ENCODE measurements at regions not wholly inside any gene's neighbourhood (a gene's known extent, or its start where the extent isn't known, plus 50 kb on each side); places are given as distances from the start of the nearest gene placed in this dataset.

DNA sequence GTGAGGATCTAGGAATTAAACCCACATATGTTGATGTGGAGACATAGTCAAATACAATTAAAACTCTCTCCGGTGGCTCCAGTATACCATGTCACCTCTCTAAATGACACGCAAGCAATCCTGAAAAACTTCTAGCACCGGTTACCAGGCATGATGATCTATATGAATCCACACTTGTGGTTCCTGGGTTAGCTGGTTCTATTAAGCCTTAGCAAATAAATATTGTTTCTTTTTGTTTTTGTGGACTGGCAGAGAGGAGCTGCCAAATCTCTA lies 104.8 kb downstream of the SEC61B start:
- no peak for DNase-seq (ENCODE audit: low read depth in 2 of 2)

DNA sequence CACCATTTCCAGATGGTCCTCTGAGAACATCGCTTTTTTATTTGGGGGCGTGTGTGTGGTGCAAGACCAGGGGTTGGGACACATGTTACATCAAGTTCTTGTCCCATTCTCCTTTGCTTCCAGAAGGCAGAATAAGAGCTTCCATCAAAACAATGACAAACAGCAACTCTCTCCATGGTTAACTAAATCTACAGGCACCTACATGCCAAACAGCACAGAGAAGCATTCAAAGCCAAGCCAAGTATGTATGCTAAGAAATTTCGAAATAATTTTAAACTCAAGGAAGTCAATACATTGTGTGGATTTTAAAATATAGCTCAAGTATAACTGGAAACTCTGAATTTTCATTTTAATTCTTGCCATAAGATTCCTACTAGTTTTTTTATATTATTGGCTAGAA lies 105.6 kb downstream of the SEC61B start:
- no peak for DNase-seq (ENCODE audit: low read depth in 2 of 2)

DNA sequence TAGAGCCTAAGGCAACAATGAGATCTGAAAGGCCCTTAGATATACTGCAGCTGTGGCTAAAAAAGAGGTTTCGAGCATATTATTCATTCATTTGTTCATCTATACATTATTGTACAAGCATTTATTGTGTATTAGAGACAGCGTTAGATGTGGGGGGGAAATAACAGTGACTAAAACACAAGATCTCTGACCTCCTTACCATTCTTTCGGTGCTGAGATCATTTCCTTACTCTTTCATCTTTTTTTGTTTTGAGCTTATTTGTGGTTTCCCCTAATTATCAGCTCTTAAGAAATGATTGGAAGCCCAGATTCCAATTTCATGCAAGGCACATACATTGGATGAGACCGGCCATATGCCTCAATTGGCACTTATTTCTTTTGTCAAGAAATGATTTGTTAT lies 113.2 kb downstream of the SEC61B start:
- no peak for DNase-seq (ENCODE audit: low read depth in 2 of 2)

DNA sequence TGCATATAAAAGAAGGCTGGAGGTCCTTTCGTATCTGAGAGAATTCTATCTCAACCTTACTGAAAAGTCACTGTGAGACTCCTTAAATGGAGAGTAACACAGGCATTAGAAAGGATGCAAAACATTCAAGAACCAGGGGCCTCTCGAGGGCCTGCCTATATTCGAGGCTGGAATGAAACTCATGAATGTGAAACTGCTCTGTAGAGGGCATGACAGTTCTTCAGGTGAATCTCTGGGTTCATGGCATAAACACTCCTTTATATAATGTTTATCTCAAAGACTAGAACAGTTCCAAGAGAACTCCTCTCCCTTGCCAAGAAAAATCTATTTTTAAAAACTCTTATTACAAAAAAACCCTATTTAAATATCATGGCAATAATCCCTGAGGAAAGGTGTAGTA lies 113.9 kb downstream of the SEC61B start:
- DNase-seq (ENCODE audit: low read depth in 2 of 2) = no peak

DNA sequence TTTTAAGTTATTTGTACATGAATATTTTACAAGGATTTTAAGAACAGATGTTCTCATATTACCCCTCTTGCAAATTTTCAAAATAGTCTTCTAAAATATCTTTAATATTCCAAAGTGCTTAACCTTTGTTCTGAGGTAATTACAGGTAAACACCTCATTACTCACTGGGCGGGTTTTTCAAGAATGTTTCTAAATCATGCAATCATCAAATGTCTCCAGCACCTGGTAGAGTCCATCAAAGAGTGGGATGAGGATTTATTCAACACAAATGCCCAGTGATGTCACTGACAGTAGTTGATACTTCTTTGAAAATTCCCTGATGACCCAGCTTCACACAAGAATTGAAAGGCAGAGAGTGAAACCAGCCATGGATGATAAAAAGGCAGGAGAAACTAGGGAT lies 114.4 kb downstream of the SEC61B start:
- DNase-seq (ENCODE audit: low read depth in 2 of 2) = no peak

DNA sequence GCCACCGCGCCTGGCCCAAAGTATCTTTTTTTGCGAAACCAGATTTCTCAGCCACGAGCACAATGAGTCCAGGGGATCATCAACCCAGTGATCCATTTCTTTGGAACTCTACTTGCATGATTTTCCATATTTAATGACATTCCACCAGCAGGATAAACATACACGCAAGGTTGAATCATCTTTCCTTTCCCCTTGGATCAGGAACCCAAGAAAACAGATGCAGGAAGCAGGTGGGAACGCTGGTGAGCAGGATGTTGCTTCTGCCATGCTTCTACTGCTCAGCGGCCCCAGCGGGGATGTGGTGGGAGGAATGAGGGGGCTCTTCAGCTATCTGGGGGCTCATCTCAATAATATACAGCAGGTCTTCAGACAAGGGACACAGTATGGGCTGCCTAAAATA lies 118.2 kb downstream of the SEC61B start:
- DNase-seq (ENCODE audit: low read depth in 2 of 2) = no peak

DNA sequence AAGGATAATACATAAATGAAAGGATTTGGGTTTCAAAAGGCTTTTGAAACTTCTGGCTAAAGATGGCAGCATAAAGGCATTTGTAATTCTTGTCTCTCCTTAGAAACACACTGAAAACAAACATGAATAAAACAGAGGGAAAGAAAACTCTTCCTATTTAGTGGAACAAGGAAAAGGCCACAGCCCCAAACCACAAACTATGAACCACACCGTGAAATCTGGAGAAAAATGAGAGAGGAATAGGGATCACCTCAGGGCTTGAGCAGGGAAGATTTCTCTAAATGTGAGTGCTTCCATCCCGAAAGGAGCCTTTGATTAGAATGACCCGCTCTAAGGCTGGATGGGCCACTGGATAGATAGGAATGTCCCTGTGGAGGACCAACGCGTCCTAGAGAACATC lies 119.6 kb downstream of the SEC61B start:
- DNase-seq (ENCODE audit: low read depth in 2 of 2) = no peak

DNA sequence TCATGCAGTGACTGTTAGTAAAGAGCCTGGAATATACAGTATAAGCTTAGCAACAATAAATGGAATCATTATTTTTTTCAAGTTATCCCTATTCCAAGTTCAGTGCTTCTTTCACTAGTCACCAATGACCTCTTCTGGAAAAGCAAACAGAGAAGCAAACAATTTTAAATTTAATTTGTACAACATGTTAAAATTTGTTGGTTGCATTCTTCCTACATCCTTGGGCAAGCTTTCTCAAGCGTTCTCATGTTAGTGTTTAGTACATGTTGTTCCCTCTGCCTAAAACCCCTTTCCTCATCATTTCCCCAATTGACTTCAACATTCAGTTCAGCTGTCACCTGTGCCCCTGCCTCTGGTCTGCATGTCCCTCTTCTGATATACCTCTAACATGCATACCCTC lies 123.4 kb downstream of the SEC61B start:
- no peak for DNase-seq (ENCODE audit: low read depth in 2 of 2)

DNA sequence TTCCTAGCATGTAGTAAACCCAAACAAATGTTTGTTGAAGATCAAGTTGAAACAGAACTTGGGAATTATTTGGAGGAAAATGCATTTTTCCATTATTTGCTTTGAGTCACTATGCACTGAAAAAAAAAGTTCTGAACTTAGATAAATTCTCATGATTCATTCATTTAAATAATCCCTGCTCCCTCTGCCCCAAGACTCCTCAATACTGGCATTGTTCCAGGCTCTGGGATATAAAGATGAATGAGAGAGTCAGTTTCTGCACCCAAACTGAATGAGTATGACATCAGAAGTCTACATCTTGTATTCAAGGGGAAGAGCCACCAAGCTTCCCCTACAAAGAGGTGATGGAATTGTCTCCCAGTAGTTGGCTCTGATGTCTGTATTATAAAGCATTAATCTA lies 123.9 kb downstream of the SEC61B start:
- DNase-seq (ENCODE audit: low read depth in 2 of 2) = no peak

DNA sequence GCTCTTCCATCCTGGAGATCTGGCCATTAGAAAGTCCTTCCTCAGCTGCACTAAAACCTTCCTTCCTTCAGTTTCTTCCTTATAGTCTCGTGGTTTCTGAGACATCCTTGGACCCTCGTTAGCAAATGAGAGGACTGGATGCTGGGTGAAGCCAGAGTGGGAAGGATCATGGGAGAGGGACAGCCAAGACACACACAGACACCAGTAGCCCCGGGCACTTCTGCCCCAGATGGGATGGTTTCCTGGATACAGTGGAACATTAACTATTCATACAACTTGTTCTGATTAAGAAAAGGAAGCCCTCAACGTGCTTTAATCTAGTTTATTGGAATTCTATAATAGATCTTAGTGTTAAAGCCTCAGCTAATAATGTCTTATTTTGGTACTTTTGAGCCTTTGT lies 125.5 kb downstream of the SEC61B start:
- DNase-seq (ENCODE audit: low read depth in 2 of 2) = no peak

DNA sequence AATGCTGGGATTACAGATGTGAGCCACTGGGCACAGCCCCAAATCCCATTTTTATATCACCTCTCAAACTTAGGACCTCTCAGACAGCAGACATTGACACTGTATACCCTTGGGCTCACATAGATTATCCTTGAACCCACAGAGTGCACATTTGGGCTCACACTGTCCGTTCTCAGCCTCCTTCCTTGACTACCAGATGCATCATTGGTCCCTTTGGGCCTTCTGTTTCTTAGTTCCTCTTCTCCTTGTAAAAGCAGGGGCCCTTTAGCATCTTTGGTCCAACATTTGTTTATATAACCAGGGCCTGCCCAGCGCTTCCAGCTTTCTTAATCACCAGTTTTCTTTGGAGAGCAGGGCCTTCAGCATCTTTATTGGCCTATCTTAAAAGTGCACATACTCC lies 126.2 kb downstream of the SEC61B start:
- no peak for DNase-seq (ENCODE audit: low read depth in 2 of 2)

DNA sequence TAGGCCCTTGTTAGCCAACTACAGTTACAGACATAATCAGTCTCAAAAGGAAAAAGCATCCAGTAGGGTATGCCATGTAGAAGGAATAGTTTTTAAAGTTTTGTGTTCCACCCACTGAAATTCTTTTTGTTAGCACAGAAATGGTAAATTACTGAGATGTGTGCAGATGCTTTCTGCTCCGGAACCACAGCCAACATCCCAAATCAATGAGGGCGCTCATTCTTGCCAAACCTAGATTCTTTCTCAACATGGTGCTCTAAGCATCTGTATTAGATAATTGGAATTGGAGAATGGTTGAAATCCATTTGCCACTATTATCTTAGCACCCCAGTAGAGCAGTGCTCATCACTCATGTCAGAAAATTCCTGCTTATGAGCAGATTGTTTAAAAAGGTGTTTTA lies 127.8 kb downstream of the SEC61B start:
- no peak for DNase-seq (ENCODE audit: low read depth in 2 of 2)

DNA sequence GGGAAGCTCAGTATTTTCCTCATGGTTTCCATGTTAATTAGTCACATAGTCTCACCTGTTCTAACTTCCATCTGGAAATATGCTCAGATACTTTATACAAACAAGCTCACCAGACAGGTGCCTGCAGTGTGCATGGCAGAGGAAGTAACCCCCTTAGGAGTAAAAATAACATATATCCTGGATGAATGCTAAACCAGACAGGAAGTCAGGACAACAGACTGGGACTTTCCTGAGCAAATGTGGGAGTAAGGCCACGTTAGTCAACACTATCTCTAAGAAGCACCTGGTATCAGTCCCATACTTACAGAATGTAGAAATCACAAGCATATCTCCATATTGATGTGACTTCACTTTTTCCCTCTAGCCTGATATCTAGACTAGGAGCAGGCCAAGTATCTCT lies 128.4 kb downstream of the SEC61B start:
- no peak for DNase-seq (ENCODE audit: low read depth in 2 of 2)

DNA sequence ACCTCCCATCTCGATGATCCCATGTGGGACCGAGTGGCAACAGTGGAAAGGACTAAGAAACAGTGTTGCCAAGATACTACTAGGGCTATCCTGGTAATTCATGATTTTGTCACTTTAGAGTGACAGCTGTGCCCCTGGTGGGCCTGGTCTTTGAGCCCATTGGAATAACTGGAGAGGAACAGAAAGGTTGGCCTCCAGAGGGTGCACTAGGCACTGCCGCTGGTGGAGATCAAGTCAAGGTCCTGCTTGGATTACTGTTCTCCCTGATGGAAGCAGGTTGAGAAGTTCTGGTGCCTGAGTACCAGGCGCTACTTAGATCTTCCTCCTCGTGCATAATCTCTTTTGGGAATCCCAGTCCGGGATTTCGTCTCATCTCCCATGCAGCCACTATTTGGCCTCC lies 129.6 kb downstream of the SEC61B start:
- DNase-seq (ENCODE audit: low read depth in 2 of 2) = no peak

DNA sequence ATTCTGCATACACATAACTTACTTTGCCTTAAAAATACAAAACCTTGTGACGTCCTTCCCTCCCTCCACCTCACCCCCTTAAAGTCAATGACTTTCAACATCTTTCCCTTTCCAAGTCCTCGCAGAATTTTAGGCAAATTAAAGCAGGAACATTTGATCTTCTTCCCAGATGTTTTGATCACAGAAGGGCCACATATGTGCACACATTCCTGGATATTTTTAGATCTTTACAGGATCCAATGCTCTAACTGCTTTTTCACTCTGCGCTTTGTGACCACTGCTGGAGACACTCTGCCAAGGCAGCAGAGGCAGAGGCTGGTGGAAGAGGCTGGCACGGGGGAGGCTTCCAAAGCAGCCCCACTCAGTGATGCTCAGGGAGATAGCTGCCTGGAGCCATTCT lies 130.7 kb downstream of the SEC61B start:
- DNase-seq (ENCODE audit: low read depth in 2 of 2) = no peak

DNA sequence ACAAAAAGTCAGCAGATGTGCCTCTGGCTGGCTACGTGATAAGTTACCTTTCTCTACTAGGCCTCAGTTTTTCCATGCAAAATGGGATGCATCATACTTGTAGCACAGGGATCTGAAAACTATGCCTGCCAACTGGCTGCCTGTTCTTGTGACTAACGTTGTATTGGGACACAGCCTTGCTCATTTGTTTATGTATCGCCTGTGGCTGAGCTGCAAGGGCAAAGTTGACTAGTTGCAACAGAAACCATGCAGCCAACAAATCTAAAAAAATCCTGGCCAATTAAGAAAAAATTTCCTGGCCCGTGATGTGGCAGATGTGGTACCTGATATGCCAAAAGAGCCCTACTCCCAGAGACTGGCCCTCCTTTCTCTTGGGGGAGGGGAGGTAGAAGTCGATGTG lies 131.3 kb downstream of the SEC61B start:
- no peak for DNase-seq (ENCODE audit: low read depth in 2 of 2)

DNA sequence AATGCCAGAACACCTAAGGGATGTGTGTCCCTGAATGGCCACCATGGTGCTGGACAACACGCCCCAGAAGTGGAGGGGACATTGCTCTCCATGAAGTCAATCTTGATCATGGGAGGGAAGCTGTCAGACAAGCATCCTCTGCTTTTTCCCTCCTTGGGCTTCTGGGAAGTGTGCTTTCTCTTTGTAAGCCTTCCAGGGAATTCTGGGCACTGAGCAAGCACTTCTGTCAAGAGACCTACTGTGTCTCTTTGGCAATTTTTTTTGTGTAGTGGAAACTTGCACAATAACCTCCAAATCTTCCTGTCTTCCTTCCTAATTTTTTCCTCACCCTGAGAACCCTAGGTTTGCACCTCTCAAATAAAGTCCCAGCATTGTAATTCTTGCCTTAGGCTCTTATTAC lies 132.0 kb downstream of the SEC61B start:
- no peak for DNase-seq (ENCODE audit: low read depth in 2 of 2)

DNA sequence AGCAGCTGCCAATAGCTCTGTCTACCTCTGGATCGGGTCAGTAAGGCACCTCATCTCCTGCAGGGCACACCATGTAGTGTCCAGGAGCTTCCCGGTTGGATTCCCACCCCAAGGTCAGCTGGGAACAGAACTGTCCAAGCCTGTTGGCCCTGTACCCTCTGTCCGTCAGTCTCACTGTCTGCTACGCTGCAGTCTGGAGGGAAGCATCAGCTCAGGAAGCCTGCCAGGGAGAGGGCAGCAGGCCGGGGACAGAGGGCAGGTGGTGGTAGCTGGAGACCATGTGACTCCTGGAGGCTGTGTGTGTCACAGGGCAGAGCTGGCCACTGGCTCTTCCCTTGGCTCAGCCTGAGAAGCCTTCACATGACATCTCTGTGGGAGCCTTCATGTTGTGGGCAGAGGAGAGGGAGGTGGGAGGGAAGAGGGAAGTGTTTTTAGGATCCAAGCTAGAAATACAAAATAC lies 134.5 kb downstream of the SEC61B start:
- no peak for DNase-seq (ENCODE audit: low read depth in 2 of 2)

DNA sequence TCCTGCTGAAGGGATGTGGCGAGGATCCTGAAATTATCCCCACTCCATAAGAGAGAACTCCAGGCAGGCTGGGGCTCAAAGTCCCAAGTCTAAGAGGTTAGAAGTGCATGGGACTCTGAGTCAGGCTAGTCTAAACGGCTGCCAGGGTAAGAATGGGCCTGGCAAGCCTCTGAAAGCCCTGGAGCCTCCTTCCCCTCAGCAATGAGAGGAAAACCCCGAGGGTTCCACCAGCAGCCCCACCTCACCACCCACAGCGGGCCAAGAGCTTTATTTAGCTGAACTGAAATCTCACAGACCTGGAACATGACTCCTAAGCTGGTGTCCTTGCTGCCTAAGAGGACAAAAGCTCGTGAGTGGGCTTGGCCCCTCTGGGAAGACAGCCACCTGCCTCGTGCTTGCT lies 135.5 kb downstream of the SEC61B start:
- DNase-seq (ENCODE audit: low read depth in 2 of 2) = no peak

DNA sequence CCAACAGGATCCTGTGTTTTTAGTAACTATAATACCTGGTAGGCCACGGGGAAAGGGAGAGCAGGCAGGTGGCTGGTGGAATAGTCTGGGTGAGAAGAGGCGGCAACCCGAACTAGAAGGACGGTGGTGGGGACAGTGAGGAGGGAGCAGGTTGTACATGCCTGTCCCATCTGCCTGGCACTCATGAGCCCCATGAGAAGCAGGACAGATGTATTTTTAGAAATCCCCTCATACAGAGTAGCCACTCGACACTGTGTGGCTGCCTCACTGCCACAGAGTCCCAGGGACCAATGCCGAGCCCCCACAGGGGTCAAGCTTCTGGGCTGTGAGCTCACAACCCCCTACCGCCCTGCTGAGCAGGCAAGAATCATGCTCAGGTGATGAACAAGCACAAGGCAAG lies 136.6 kb downstream of the SEC61B start:
- DNase-seq (ENCODE audit: low read depth in 2 of 2) = no peak

DNA sequence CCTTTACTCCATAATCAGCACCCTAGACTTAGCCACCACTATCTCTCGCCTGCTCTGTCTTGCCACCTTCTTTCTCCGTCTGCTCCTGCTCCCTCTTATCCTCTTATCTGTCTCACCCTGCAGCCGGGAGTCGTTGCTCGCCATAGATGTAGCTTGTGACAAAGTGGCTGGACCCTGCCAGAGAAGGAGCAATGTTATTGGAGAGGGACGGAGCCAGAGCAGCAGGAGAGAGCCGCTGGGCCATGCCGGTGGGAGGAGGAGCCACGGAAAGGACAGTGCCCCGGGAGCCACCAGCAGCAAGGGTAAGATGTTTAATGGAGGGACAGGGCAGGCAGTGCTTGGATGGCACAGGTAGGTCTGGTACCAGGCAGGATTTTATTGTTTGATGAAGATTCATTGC lies 137.3 kb downstream of the SEC61B start:
- no peak for DNase-seq (ENCODE audit: low read depth in 2 of 2)

DNA sequence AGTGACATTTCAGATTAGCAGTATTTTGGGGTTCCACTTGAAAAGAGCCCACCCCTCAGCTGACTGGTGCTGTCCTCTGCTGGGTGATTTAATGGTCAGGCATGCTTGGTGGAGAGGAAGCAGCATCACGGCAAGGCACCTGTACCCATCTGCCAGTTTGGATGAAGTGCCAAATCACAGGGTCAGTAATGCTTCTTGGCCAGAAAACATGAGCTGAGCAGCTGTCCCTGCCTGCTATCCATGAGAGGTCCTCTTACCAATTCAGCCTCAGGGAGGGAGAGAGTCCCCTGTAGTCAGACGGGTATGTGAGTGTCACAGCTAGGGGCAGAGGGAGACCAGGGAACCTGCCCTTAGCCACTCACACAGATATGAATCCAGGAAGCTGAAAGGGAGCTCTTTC lies 137.9 kb downstream of the SEC61B start:
- no peak for DNase-seq (ENCODE audit: low read depth in 2 of 2)

DNA sequence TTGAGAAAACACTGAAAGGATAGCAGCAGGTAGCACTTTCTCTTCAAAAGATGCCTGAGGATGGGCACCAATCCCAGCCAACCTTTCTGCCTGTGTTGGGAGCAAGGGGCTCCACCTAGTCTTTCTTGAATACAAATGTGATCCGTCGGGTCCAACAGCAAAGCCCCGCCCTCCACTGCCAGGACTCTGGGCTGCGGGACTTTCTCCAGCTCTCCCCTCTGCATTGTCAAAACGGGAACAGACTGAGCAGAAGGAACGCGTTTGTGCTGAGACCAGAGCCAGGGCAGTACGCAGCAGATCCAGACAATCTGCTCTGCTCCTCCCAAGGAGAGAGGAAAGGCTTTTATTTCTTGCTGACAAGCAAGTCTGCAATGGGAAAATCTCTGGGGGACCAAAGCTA lies 139.7 kb downstream of the SEC61B start:
- no peak for DNase-seq (ENCODE audit: low read depth in 2 of 2)

DNA sequence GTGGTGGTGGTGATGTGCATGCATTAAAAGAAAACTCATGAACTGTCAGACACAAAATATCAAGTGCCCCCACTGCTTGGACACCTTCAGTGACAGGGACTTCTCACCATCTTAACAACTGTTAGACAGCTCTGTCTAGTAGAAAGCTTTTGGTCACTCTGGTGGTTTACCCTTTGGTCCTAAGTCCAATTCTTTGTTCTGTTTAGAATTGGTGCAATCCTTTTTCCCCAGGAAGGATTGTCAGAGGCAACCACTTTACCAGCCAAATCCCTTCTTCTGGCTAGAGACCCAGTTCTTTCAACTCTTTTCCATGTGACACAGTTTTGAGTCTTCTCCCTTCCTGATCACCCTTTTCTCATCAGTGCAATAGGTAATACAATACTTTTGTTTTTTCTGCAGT lies 140.2 kb downstream of the SEC61B start:
- no peak for DNase-seq (ENCODE audit: low read depth in 2 of 2)

DNA sequence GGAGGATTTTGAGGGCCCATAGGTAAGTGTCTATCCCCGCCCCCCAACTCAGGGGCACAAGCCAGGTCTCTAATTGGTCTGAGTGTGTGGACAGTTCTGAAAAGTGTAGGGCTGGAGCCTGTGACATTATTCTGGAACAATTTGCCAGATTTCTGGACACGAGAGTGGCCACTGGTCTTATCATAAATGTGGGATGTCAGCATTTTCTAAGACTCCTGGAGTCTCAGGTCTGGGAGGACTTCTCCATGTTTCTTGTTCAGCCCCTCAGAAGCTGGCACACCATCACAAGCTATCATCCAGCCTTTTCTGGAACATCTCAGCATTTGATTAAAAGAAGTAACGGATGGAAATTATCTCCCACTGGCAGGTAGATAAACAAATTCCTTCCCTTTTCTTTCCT lies 141.4 kb downstream of the SEC61B start:
- no peak for DNase-seq (ENCODE audit: low read depth in 2 of 2)

Data from activated CD8-positive, alpha-beta memory T cell treated with anti-CD3 and anti-CD28 coated beads for 4 hours (primary cell).